ENCODE measurements at regions not wholly inside any gene's neighbourhood (a gene's known extent, or its start where the extent isn't known, plus 50 kb on each side); places are given as distances from the start of the nearest gene placed in this dataset.

GRCh38 chr3:141418751-141419150 lies 50.4 kb downstream of the ZBTB38 start:
- DNase-seq (ENCODE audit: low spot score) = no peak

- no peak for DNase-seq (ENCODE audit: low spot score)
Measured at GRCh38 chr3:141419946-141420345, 51.6 kb downstream of the ZBTB38 start.

- DNase-seq (ENCODE audit: low spot score) = no peak
Measured at GRCh38 chr3:141421186-141421585, 52.9 kb downstream of the ZBTB38 start.

- DNase-seq (ENCODE audit: low spot score) = no peak
Measured at GRCh38 chr3:141421639-141422319, 53.5 kb downstream of the ZBTB38 start.

- DNase-seq (ENCODE audit: low spot score) = no peak
Measured at GRCh38 chr3:141422961-141423582, 54.8 kb downstream of the ZBTB38 start.

- DNase-seq (ENCODE audit: low spot score) = no peak
Measured at GRCh38 chr3:141425523-141426233, 57.4 kb downstream of the ZBTB38 start.

- DNase-seq (ENCODE audit: low spot score) = peak; percentile 90
Measured at GRCh38 chr3:141426404-141427034, 58.2 kb downstream of the ZBTB38 start.

- DNase-seq (ENCODE audit: low spot score) = no peak
Measured at GRCh38 chr3:141427764-141428163, 59.1 kb upstream of the RASA2 start.

- DNase-seq (ENCODE audit: low spot score) = no peak
Measured at GRCh38 chr3:141429371-141430035, 57.3 kb upstream of the RASA2 start.

GRCh38 chr3:141430316-141430715 lies 56.5 kb upstream of the RASA2 start:
- no peak for DNase-seq (ENCODE audit: low spot score)

- peak; percentile 77 for DNase-seq (ENCODE audit: low spot score)
Measured at GRCh38 chr3:141431411-141432378, 55.1 kb upstream of the RASA2 start.

- no peak for DNase-seq (ENCODE audit: low spot score)
Measured at GRCh38 chr3:141432904-141433303, 53.9 kb upstream of the RASA2 start.

- DNase-seq (ENCODE audit: low spot score) = no peak
Measured at GRCh38 chr3:141434255-141434654, 52.6 kb upstream of the RASA2 start.

- no peak for DNase-seq (ENCODE audit: low spot score)
Measured at GRCh38 chr3:141436180-141436579, 50.6 kb upstream of the RASA2 start.
